Osteocyte (in vitro differentiated cells): ENCODE measurements at regions not wholly inside any gene's neighbourhood (a gene's known extent, or its start where the extent isn't known, plus 50 kb on each side); places are given as distances from the start of the nearest gene placed in this dataset.

ENCODE experiments used
- DNase-seq: peaks from one replicate; pipeline ENCODE4 v3.0.0; 2021; ENCODE audit warnings: mixed read lengths; ENCODE audit not compliant: unreplicated experiment; ENCODE audit errors: extremely low spot score
- H3K27ac Mint-ChIP-seq: one replicate; pipeline ENCODE4 v1.8.0; 2021; ENCODE audit warnings: mild to moderate bottlenecking, mixed read lengths; ENCODE audit not compliant: unreplicated experiment
- H3K27me3 Mint-ChIP-seq: one replicate; pipeline ENCODE4 v1.8.0; 2021; ENCODE audit warnings: mixed read lengths; ENCODE audit not compliant: unreplicated experiment
- H3K36me3 Mint-ChIP-seq: one replicate; pipeline ENCODE4 v1.8.0; 2021; ENCODE audit warnings: mixed read lengths; ENCODE audit not compliant: unreplicated experiment
- H3K4me1 Mint-ChIP-seq: one replicate; pipeline ENCODE4 v1.8.0; 2021; ENCODE audit warnings: mixed read lengths; ENCODE audit not compliant: unreplicated experiment
- H3K4me3 Mint-ChIP-seq: one replicate; pipeline ENCODE4 v1.8.0; 2021; ENCODE audit warnings: mild to moderate bottlenecking, moderate library complexity, mixed read lengths; ENCODE audit not compliant: unreplicated experiment
- H3K9me3 Mint-ChIP-seq: one replicate; pipeline ENCODE4 v1.8.0; 2021; ENCODE audit warnings: mixed read lengths; ENCODE audit not compliant: unreplicated experiment
- TF ChIP-seq, protein P1 (sequence below): fragments of 200-600 bp; sonication (generic); IDR thresholded peaks from 2 replicates; pipeline ENCODE4 v1.5.0; 2021; ENCODE audit warnings: antibody characterized with exemption, mild to moderate bottlenecking, moderate library complexity

DNA sequence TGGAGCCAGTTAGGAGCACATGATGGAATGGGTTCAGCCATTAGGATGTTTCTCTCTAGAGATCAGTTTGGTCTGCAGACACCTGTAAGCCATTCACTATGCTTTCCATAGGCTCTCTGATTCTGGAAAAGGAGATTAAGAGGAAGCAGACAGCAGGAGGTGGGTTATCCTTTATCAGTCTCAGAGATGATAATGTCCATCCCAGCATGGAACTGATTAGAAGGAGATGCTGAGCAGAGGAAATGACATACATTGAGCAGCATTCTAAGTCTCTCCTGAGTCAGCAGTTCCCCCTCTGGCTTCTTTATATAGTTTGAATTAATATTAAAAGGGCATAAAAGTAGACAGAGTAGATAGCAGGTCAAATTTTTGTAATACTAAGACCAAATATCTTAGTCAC lies 591.1 kb downstream of the GBE1 start:
- no peak for DNase-seq
- Mint-ChIP-seq H3K36me3 (no peaks in the 10 kb centered on the region), H3K9me3 (no peaks in the 10 kb centered on the region), H3K4me3 (no peak overlapping the region), H3K27ac (no peak overlapping the region), H3K27me3 (peaks cover 7% of the 10 kb centered on the region), H3K4me1 (no peaks in the 10 kb centered on the region)
- TF ChIP-seq, protein P1, sequence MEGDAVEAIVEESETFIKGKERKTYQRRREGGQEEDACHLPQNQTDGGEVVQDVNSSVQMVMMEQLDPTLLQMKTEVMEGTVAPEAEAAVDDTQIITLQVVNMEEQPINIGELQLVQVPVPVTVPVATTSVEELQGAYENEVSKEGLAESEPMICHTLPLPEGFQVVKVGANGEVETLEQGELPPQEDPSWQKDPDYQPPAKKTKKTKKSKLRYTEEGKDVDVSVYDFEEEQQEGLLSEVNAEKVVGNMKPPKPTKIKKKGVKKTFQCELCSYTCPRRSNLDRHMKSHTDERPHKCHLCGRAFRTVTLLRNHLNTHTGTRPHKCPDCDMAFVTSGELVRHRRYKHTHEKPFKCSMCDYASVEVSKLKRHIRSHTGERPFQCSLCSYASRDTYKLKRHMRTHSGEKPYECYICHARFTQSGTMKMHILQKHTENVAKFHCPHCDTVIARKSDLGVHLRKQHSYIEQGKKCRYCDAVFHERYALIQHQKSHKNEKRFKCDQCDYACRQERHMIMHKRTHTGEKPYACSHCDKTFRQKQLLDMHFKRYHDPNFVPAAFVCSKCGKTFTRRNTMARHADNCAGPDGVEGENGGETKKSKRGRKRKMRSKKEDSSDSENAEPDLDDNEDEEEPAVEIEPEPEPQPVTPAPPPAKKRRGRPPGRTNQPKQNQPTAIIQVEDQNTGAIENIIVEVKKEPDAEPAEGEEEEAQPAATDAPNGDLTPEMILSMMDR = no peak

DNA sequence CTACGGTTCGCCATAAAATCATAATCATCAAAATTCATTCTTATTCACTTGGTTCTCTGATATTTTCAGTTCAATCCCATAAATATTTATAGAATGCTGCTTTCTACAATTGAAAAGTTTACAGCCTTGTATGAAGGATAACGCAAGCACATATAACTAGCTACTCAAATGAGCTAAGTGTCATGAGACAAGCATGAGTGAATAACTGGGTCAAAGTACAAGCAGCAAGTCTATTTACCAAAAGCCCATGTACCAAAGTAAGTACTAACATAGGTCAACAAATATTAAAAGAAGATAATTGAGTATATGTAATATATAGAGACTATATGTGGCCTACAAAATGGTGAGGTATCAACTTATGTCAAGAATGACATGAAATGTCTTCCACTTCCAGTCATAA lies 596.6 kb downstream of the GBE1 start:
- DNase-seq = no peak
- peaks cover 6% of the 10 kb centered on the region for H3K27me3 Mint-ChIP-seq
- no peak overlapping the region for H3K4me3 Mint-ChIP-seq
- H3K4me1 Mint-ChIP-seq = no peaks in the 10 kb centered on the region
- TF ChIP-seq, protein P1 = no peak
- H3K9me3 Mint-ChIP-seq = no peaks in the 10 kb centered on the region
- H3K27ac Mint-ChIP-seq = no peak overlapping the region
- no peaks in the 10 kb centered on the region for H3K36me3 Mint-ChIP-seq

DNA sequence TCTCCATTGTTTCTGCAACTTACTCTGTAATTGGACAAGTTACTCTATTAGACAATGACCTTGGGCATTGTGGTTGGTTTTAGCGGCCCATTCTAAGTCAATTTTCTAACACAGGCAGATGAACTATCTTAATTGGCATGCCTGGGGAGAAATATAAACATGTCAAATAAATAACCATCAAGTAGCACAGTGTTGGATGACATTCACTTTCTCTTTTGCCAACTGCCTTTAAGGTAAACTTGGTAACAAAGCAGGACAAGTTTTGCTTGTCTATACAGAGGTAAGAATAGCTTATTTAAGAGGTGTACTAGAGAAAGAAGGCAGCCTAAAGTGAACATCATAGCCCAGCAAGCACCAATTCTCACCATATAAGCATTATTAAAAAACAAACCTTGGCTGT lies 599.6 kb downstream of the GBE1 start:
- TF ChIP-seq, protein P1 = no peak
- Mint-ChIP-seq H3K9me3 (peaks cover 4% of the 10 kb centered on the region), H3K4me1 (no peaks in the 10 kb centered on the region), H3K36me3 (no peaks in the 10 kb centered on the region), H3K27me3 (peaks cover 6% of the 10 kb centered on the region), H3K27ac (no peak overlapping the region), H3K4me3 (no peak overlapping the region)
- no peak for DNase-seq

DNA sequence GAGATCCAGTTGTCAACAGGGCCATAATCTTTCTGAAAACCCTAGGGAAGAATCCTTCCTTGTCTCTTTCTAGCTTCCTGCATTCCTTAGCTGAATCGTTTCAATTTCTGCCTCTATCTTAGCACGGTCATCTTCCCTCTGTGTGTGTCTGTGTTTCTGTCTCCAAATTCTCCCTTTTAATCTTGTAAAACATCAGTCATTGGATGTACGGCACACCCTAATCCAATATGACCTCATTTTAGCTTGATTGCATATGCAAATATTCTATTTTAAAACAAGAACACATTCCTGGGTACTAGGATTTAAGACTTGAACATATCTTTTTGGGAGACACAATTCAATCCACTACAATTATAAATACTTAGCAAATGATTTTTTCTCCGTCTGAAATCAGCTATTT lies 600.3 kb downstream of the GBE1 start:
- Mint-ChIP-seq H3K9me3 (peaks cover 11% of the 10 kb centered on the region), H3K4me3 (no peak overlapping the region), H3K4me1 (no peaks in the 10 kb centered on the region), H3K27ac (no peak overlapping the region), H3K27me3 (peaks cover 6% of the 10 kb centered on the region), H3K36me3 (no peaks in the 10 kb centered on the region)
- TF ChIP-seq, protein P1 = no peak
- DNase-seq = no peak

DNA sequence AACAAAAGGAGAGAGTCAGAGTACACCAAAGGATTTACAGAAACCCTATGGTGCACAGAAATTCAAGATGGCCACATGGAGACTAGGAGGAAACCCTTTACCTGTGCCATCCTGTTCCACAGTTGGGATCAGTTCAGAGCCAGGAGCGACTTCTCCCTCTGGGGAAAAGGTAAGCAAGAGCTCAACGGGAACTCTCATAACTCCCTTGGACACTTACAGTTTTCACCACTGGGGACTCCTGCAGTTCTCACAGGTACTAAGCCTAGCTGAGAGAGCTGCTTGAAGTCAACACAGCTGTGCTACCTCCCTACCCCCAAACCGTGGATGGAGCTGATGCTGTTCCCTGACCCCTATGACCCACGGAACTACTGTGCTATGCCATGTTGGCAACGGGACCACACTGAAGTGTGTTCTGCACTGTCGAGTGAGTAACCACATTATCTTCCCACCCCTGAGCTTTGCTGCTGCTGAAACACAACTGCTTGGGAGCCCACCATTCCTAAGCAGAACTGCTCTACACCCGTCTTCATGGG lies 606.8 kb downstream of the GBE1 start:
- H3K4me3 Mint-ChIP-seq = no peak overlapping the region
- no peaks in the 10 kb centered on the region for H3K27me3 Mint-ChIP-seq
- H3K4me1 Mint-ChIP-seq = no peaks in the 10 kb centered on the region
- TF ChIP-seq, protein P1 = no peak
- no peak overlapping the region for H3K27ac Mint-ChIP-seq
- no peak for DNase-seq
- H3K36me3 Mint-ChIP-seq = no peaks in the 10 kb centered on the region
- peaks cover 13% of the 10 kb centered on the region for H3K9me3 Mint-ChIP-seq
